Hematopoietic multipotent progenitor cell treated with erythropoietin and hydrocortisone succinate and interleukin-3 and kit ligand, for 17 days (in vitro differentiated cells): ENCODE measurements at regions not wholly inside any gene's neighbourhood (a gene's known extent, or its start where the extent isn't known, plus 50 kb on each side); places are given as distances from the start of the nearest gene placed in this dataset.

Experiments
- DNase-seq: peaks from one replicate; pipeline ENCODE4 v3.0.0-alpha.2; 2015; ENCODE audit warnings: low spot score

GRCh38 chr1:58310469-58310868, 236.1 kb downstream of the OMA1 start:
- no peak for DNase-seq

DNA sequence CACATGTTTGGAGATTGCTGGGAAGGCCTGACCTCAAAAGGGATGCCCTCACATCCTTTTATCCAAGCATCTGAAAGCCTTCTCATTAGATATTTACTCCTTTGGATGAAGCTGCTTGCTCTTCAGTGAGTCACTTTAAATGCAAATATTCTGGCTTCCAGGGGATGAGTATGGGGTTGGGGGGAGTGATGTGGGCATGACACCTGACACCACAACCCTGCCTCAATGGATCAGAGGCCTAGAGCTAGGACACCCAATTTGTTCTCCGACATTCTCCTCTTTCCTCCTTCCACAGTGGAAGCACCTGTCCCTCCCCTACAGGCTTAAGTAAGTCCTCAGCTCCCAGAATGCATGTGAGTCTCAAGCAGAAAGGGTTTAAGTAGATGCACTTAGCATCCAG, 238.3 kb downstream of the OMA1 start:
- DNase-seq: no peak

GRCh38 chr1:58307431-58307830, 239.1 kb downstream of the OMA1 start:
- no peak for DNase-seq

- DNase-seq: no peak
Observed at GRCh38 chr1:58305622-58306021, 240.9 kb downstream of the OMA1 start.

DNA sequence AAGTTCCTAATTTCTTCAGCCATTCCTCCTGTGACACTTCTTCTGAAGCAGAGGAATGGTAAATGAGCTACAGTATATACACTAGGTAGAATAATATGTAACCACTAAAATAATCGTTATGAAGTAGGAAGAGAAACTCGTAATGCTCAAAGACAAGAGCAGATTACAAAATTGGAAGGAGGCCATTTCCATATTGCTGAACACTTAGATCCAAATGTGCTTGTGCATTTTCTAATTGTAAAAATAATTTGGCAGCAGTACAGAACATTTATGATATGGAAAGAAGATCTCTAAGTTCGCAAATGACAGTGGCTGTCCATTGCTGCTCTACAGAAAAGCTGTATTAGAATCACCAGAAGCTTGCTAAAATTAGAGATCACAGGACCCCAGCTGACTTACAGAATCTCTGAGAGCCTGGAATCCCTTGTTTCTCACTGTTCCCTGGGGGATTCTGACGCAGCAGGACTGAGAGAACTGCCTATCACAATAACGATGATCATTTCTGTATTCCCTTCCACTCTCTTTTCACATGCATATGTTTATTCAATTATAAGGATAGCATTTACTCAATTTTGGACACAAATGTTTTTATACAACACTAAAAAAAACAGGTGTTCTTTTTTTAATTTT, 242.1 kb downstream of the OMA1 start:
- DNase-seq: no peak

GRCh38 chr1:58303841-58304240, 242.7 kb downstream of the OMA1 start:
- DNase-seq: no peak

GRCh38 chr1:58293388-58293787, 253.1 kb downstream of the OMA1 start:
- DNase-seq: no peak

GRCh38 chr1:58290685-58291372, 255.7 kb downstream of the OMA1 start:
- no peak for DNase-seq

DNA sequence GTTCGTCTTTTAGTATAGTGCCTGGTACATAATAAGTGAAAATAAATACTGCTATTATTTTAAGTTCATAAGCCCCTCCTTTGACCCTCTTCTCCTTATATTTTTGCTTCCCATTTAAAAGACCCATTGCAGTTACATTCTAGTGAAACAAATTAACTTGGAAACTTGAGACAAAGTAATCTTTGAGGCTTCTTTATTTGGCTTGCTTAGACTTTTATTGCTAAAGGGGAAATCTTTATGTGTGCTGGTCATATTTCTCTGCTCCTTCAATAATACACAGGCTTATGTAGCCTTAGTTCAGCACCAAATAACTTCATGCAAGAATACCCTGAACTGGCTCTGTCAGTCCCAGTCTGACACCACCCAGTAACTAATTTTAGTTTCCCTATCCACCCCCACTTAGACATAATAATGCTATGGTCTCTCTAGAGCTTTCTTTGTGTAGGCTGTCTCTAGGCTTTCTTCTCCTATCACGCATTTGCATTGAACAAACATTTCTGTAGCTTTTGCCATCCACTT, 257.8 kb downstream of the OMA1 start:
- DNase-seq: no peak

DNA sequence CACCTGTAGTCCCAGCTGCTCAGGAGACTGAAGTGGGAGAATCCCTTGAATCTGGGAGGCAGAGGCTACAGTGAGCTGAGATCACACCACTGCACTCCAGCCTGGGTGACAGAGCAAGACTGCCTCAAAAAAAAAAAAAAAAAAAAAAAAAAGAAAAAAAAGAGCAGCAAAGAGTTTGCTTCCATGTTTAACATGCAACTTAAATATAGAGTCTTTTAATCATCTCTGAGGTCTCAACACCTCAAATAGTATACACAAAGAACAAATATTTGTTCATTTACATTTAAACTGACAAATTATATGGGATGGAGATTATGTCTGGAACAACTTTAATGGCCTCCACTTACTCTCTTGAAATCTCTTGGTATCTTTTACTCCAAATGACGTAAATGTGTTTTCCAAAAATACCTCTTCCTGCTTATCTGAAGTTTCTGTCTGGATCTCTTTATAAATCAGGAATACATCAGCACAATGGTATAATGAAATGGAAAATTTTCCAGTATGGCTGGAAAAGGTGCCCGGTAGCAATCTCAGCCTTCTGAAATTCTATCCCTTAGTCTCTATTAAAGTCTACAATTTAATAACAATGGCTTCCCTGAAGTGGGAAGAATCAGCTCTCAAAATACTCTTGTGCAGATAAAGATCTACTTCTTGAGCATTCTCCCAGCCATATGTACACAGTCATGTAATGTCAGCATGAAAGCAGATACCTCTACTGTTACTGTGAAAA, 258.5 kb downstream of the OMA1 start:
- no peak for DNase-seq

DNA sequence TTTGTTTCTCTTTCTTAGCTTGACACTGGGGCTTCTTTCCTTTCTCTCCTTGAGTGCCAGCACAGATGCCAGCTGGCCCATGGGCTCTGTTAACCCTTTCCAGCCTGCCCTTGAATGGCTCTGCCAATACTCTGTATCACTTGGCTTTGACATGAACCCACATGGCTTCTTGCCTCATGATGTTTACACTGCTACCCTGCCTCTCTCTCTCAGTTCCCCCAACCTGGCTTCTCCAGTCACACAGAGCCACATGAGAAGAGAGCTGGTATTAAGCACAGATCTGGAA, 262.4 kb downstream of the OMA1 start:
- no peak for DNase-seq

DNA sequence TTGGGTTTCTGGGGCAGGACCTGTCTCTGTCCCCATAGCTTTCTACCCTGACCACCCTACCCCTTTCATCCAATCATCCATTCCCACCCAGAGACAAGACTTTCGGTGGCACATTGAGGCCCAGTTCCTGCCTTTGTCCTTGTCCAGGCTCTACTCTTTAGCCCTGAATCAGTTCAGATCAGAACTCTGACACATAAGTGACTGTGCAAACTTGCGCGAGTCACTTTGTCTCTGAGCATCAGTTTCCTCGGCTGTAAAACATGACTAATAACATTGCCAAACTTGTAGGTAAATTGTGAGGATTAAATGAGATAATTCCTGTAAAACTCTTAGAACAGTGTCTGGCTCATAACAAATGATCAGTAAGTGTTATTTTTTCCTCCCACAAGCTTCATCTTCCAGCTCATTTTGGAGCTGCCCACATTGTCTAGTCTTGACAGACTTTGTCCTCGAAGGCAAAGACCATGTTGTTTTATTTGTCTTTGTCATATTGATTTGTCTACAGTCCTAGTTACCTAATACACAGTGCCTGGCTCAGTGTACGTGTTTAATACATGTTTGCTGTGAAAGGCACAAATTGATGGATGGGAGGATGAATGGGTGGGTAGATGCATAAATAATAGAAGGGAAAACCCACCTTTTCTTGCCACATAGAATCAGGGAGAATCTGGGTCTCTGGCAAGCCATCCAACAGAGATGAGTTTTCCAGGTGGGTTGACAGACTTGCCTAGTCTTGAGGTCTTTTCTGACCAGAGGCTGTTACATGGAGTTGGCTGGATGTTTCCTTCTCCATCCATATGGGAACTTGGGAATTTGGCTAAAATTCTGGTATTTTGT, 262.9 kb downstream of the OMA1 start:
- no peak for DNase-seq

- DNase-seq: no peak
Observed at GRCh38 chr1:58282623-58283387, 263.7 kb downstream of the OMA1 start.

DNA sequence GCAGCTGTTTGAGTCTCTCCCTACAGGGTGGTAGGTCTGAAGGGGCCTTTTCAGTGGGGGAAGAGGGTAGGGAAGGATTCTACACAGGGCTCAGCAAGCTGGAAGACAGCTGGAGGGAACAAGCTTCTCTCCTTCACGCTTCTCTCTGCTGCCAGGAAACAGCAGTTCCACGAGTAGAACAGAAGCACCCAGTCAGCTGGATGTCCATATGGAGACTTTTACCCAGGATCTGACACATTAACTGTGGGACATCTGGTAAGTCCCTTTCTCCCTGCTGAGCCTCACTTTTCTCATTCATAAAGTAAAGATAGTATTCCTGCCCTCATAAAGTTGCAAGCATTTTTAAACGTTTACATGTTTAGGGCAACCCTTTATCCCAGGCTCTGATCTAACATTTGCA, 280.3 kb downstream of the OMA1 start:
- no peak for DNase-seq

- no peak for DNase-seq
Observed at GRCh38 chr1:58264462-58264861, 282.1 kb downstream of the OMA1 start.

DNA sequence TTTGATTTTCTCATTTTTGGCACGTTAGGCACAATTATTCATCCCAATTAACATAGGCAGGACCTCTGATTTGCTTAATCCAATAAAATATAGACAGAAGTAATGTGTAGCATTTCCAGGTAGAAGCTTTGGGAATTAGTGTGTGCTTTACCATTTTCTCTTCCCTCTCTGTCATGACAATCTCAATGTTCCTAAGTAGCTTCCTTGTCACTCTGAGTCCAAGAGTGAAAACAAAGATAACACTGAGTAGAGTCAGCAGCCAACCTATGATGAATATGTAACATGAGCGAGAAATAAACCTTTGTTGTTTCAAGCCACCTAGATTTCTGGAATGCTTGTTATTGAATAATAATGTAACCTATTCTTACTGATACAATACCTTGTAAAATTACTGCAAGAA, 283.8 kb downstream of the OMA1 start:
- no peak for DNase-seq

DNA sequence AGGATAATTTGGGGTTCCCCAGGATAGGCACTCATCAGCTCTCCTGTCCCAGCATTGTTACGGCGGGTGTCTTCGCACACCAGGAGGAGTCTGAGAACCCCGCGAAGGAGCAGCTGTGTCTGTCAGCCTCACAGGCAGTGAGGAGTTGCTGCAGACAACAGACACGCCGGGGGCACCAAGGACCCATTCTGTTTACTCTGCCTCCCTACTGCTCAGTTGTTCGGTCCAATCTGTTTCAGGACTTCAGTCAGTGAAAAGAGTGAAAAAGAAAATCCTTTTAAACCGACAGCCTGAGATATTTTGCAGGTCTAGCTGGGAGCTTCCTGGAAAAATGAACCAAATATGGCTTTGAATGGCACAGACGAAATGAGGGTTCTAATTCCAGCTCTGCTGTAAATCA, 288.4 kb downstream of the OMA1 start:
- no peak for DNase-seq

DNA sequence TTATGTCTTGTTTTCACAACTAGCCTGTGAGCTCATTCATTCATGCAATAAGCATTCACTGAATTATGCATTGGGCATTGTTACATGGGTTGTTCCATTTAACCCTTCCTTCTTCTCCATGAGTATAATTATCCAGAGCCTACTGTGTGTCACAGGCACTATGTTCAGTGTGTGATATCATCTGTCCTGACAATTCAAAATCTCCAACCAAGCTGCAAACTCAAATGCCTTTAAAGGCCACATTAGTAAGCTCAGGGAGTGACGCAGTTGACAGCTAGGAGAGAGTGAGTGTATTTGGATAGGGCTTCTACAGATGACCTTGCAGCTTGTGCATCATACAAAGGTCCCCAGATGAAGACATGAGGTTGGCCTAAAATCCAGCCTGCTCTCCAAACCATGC, 289.5 kb downstream of the OMA1 start:
- DNase-seq: no peak

DNA sequence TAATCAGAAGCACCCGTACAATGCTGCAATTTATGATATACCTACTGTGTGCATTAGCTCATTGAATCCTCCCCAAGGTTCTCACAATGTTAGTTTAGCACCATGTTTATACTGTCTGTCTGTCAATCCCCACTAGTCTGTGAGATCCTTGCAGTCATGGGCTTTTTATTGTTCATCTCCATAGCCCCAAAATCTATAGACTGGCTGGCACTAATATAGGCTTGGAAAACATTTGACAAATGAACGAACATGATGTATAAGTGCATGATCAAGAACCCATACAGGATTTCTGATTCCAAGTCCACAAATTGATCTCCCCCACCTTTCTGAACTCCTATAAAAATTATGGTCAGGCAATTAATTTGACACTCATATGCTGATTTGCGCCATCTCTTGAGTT, 290.0 kb downstream of the OMA1 start:
- no peak for DNase-seq

DNA sequence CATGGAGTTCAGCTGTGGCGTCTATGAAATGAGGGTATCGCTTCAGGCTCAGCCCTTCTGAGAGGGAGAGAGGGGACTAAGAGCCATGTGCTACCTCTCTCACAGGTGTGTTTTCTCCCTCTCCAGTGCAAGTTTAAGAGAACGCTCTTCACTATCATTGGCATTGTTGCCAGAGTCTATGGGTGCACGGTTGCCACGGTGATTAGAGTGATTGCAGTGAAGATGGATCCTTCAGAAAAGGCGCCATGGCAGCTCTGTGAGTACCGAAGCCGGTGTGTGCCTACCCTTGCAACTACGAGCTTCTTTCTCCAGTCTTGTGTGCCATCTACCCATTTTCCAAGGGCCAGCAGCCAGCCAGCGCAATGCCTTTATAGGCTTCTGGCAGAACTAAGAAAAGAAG, 290.5 kb downstream of the OMA1 start:
- no peak for DNase-seq

- no peak for DNase-seq
Observed at GRCh38 chr1:58255192-58255591, 291.3 kb downstream of the OMA1 start.
